Sigmoid colon (tissue), 4 donors: ENCODE measurements at regions not wholly inside any gene's neighbourhood (a gene's known extent, or its start where the extent isn't known, plus 50 kb on each side); places are given as distances from the start of the nearest gene placed in this dataset.
"Not testable (repeated sequence)": the region's sequence is repeated elsewhere in the genome, so short reads cannot be mapped to it uniquely, and the experiment has no call there.

ENCODE experiments used
- POLR2A ChIP-seq, 2 donors: fragments of 450-650 bp; IDR thresholded peaks; one replicate each; pipeline ENCODE4 v1.6.1; 2016; ENCODE audit warnings: antibody characterized with exemption in 2 of 2, mild to moderate bottlenecking in 2 of 2, moderate library complexity in 2 of 2
- POLR2AphosphoS5 ChIP-seq, 4 donors: sonication (generic); formaldehyde crosslinking; IDR thresholded peaks; one replicate each; pipeline ENCODE4 v1.6.1; 2017; ENCODE audit warnings: antibody characterized with exemption in 4 of 4
- TF ChIP-seq, protein P1 (sequence below), 4 experiments: fragments of 450-650 bp in 3 of 4; fragments of 200-600 bp in 1 of 4; IDR thresholded peaks; one replicate each; pipeline ENCODE4 v1.5.1; 2016 to 2019; ENCODE audit warnings: antibody characterized with exemption in 4 of 4, mild to moderate bottlenecking in 3 of 4, moderate library complexity in 2 of 4

DNA sequence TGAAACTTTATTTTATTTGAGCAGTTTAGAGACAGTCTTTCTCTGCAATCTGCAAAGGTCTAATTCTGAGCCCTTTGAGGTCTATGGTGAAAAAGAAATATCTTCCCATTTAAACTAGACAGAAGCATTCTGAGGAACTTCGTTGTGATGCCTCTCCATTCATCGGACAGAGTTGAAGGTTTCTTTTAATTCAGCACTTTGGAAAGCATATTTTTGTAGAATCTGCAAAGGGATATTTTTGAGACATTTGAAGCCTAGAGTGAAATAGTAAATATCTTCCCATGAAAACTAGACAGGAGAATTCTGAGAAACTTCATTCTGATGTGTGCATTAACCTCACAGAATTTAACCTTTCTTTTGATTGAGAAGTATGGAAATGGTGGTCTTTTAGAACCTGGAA is 3044.8 kb downstream of the TUBA3C start:
- TF ChIP-seq, protein P1, sequence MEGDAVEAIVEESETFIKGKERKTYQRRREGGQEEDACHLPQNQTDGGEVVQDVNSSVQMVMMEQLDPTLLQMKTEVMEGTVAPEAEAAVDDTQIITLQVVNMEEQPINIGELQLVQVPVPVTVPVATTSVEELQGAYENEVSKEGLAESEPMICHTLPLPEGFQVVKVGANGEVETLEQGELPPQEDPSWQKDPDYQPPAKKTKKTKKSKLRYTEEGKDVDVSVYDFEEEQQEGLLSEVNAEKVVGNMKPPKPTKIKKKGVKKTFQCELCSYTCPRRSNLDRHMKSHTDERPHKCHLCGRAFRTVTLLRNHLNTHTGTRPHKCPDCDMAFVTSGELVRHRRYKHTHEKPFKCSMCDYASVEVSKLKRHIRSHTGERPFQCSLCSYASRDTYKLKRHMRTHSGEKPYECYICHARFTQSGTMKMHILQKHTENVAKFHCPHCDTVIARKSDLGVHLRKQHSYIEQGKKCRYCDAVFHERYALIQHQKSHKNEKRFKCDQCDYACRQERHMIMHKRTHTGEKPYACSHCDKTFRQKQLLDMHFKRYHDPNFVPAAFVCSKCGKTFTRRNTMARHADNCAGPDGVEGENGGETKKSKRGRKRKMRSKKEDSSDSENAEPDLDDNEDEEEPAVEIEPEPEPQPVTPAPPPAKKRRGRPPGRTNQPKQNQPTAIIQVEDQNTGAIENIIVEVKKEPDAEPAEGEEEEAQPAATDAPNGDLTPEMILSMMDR (IDR thresholded peaks at IDR 0.05) = not testable (repeated sequence)
- TF ChIP-seq POLR2AphosphoS5, POLR2A (IDR thresholded peaks at IDR 0.05): not testable (repeated sequence)
